CD4-positive, alpha-beta T cell treated with Interleukin-1 beta for 1 hour (primary cell): ENCODE measurements at regions not wholly inside any gene's neighbourhood (a gene's known extent, or its start where the extent isn't known, plus 50 kb on each side); places are given as distances from the start of the nearest gene placed in this dataset.

Experiments used
- DNase-seq, 2 donors: peaks; one replicate each; pipeline ENCODE4 v3.0.0-alpha.2; 2020 to 2022

- DNase-seq = peak; percentile 59
Observed at GRCh38 chr15:70258369-70259027, 160.8 kb upstream of the TLE3 start.

- peak in 1 of 2 donors; percentile 64 for DNase-seq
Observed at GRCh38 chr15:70257573-70258248, 160.0 kb upstream of the TLE3 start.

GRCh38 chr15:70257047-70257446 lies 159.3 kb upstream of the TLE3 start:
- no peak for DNase-seq

GRCh38 chr15:70254311-70254869 lies 156.7 kb upstream of the TLE3 start:
- DNase-seq = no peak

- DNase-seq = no peak
Observed at GRCh38 chr15:70253461-70254156, 155.9 kb upstream of the TLE3 start.

- no peak for DNase-seq
Observed at GRCh38 chr15:70252951-70253320, 155.2 kb upstream of the TLE3 start.

GRCh38 chr15:70252056-70252950 lies 154.6 kb upstream of the TLE3 start:
- no peak for DNase-seq

- DNase-seq = no peak
Observed at GRCh38 chr15:70251246-70251990, 153.7 kb upstream of the TLE3 start.

- no peak for DNase-seq
Observed at GRCh38 chr15:70250208-70251201, 152.8 kb upstream of the TLE3 start.

- DNase-seq = no peak
Observed at GRCh38 chr15:70249616-70250015, 151.9 kb upstream of the TLE3 start.

GRCh38 chr15:70248116-70249025 lies 150.7 kb upstream of the TLE3 start:
- no peak for DNase-seq

- no peak for DNase-seq
Observed at GRCh38 chr15:70247281-70247680, 149.6 kb upstream of the TLE3 start.

- DNase-seq = no peak
Observed at GRCh38 chr15:70246623-70247220, 149.0 kb upstream of the TLE3 start.

GRCh38 chr15:70245932-70246622 lies 148.4 kb upstream of the TLE3 start:
- DNase-seq = peak in 1 of 2 donors; percentile 73

- DNase-seq = no peak
Observed at GRCh38 chr15:70244978-70245542, 147.3 kb upstream of the TLE3 start.

- DNase-seq = no peak
Observed at GRCh38 chr15:70243686-70244540, 146.2 kb upstream of the TLE3 start.
